HCT116 (cell line): ENCODE measurements at regions not wholly inside any gene's neighbourhood (a gene's known extent, or its start where the extent isn't known, plus 50 kb on each side); places are given as distances from the start of the nearest gene placed in this dataset.

ENCODE experiments used
- ATAC-seq: fragments of 200-7000 bp; cut with Tn5 transposase; 2 replicates; pipeline ENCODE4 v1.9.1; 2020; ENCODE audit warnings: mild to moderate bottlenecking, moderate library complexity
- BruUV-seq: library from RNA; stranded (reverse); fragments of 400-500 nt; replicated peaks from 2 replicates; lab custom pipeline; 2021; lab: Mats Ljungman, UMichigan
- CTCF ChIA-PET: fragments of 300-600 bp; sonication (Branson Sonifier 250); formaldehyde crosslinking; loops from one replicate; lab custom pipeline; 2021; ENCODE audit warnings: antibody characterized with exemption; lab: Charles Lee
- POLR2A ChIA-PET: fragments of 300-600, 350-600 bp; sonication (Branson Sonifier 250); formaldehyde crosslinking; loops from one replicate; lab custom pipeline; 2021; ENCODE audit warnings: antibody characterized with exemption; lab: Charles Lee
- RAD21 ChIA-PET, 2 experiments: fragments of 300-600 bp; sonication (Branson Sonifier 250); formaldehyde crosslinking; loops; one replicate each; lab custom pipeline; 2023; ENCODE audit warnings: low total read pairs in 2 of 2; ENCODE audit not compliant: uncharacterized antibody in 2 of 2, unreplicated experiment in 2 of 2, low non-redundant PET in 1 of 2; lab: Charles Lee
- DNase-seq: peaks from one replicate; pipeline ENCODE4 v3.0.0-alpha.2; 2010; ENCODE audit warnings: low read depth, low spot score
- H2AFZ ChIP-seq: fragments of 200-600 bp; shearing (Covaris generic), sonication (generic); 2 replicates; pipeline ENCODE4 v1.6.1; 2017; ENCODE audit warnings: low read depth, mixed run types, mixed read lengths, antibody characterized with exemption, low read length; ENCODE audit not compliant: poor library complexity, severe bottlenecking
- H3K27ac ChIP-seq: 2 replicates; pipeline ENCODE4 v1.5.1; 2012; ENCODE audit warnings: low read depth, low read length
- H3K27me3 ChIP-seq: fragments of 200-600 bp; sonication (generic); 2 replicates; pipeline ENCODE4 v1.6.1; 2016; ENCODE audit warnings: mixed run types, low read length, mixed read lengths; ENCODE audit not compliant: insufficient read depth
- H3K36me3 ChIP-seq, 2 experiments: fragments of 200-500 bp in 1 of 2; fragments of 200-600 bp in 1 of 2; sonication (Bioruptor generic) in 1 of 2; sonication (generic) in 1 of 2; 2 replicates each; pipeline versions ENCODE4 v1.5.1 to v1.6.1; 2014 to 2016; ENCODE audit warnings: low read length in 2 of 2, inconsistent platforms in 1 of 2, mixed read lengths in 1 of 2, mixed run types in 1 of 2; ENCODE audit not compliant: insufficient read depth in 2 of 2, control insufficient read depth in 1 of 2
- H3K4me1 ChIP-seq, 2 experiments: fragments of 200-600 bp in 1 of 2; sonication (generic) in 1 of 2; 2 replicates each; pipeline versions ENCODE4 v1.5.1 to v1.6.1; 2012 to 2017; ENCODE audit warnings: low read length in 2 of 2, inconsistent platforms in 1 of 2, mild to moderate bottlenecking in 1 of 2, mixed read lengths in 1 of 2, mixed run types in 1 of 2, moderate library complexity in 1 of 2; ENCODE audit not compliant: insufficient read depth in 2 of 2, control insufficient read depth in 1 of 2
- H3K4me2 ChIP-seq: fragments of 200-600 bp; sonication (generic); 2 replicates; pipeline ENCODE4 v1.6.1; 2017; ENCODE audit warnings: mixed run types, low read length, mixed read lengths
- H3K4me3 ChIP-seq, 2 experiments: fragments of 200-600 bp in 1 of 2; sonication (generic) in 1 of 2; replicated peaks in 1 of 2; 2 replicates each; pipeline ENCODE4 v1.5.1; 2011 to 2016; ENCODE audit warnings: low read length in 2 of 2, control low read depth in 1 of 2, low read depth in 1 of 2, mild to moderate bottlenecking in 1 of 2, mixed read lengths in 1 of 2, mixed run types in 1 of 2
- H3K79me2 ChIP-seq: fragments of 200-600 bp; sonication (generic); 2 replicates; pipeline ENCODE4 v1.6.1; 2017; ENCODE audit warnings: mild to moderate bottlenecking, mixed run types, low read length, moderate library complexity, mixed read lengths; ENCODE audit not compliant: insufficient read depth
- H3K9ac ChIP-seq: fragments of 200-600 bp; sonication (generic); 2 replicates; pipeline ENCODE4 v1.6.1; 2016; ENCODE audit warnings: low read length, mixed read lengths
- H3K9me2 ChIP-seq: fragments of 200-600 bp; sonication (generic), shearing (Covaris generic); 2 replicates; pipeline ENCODE4 v1.6.1; 2017; ENCODE audit warnings: mixed run types, mild to moderate bottlenecking, moderate library complexity; ENCODE audit not compliant: insufficient read depth
- H3K9me3 ChIP-seq, 2 experiments: fragments of 200-500 bp in 1 of 2; fragments of 200-600 bp in 1 of 2; sonication (Bioruptor generic) in 1 of 2; sonication (generic) in 1 of 2; 2 replicates each; pipeline ENCODE4 v1.6.1; 2014 to 2017; ENCODE audit warnings: low read length in 2 of 2, mixed read lengths in 2 of 2, inconsistent platforms in 1 of 2, low read depth in 1 of 2, mild to moderate bottlenecking in 1 of 2, mixed run types in 1 of 2, moderate library complexity in 1 of 2; ENCODE audit not compliant: control insufficient read depth in 1 of 2, insufficient read depth in 1 of 2
- H4K20me1 ChIP-seq: fragments of 200-600 bp; sonication (generic), shearing (Covaris generic); 2 replicates; pipeline ENCODE4 v1.6.1; 2017; ENCODE audit warnings: mixed run types, mild to moderate bottlenecking, moderate library complexity; ENCODE audit not compliant: insufficient read depth
- ATF3 ChIP-seq: IDR thresholded peaks from 2 replicates; pipeline ENCODE4 v1.6.1; 2012
- CBX3 ChIP-seq: IDR thresholded peaks from 2 replicates; pipeline ENCODE4 v1.6.1; 2012; ENCODE audit warnings: low read depth
- CEBPB ChIP-seq: IDR thresholded peaks from 2 replicates; pipeline ENCODE4 v1.6.1; 2012; ENCODE audit warnings: low read depth
- EGR1 ChIP-seq: IDR thresholded peaks from 2 replicates; pipeline ENCODE4 v1.6.1; 2012; ENCODE audit warnings: low read depth
- EZH2 ChIP-seq: fragments of 200-600 bp; sonication (generic); IDR thresholded peaks from 2 replicates; pipeline ENCODE4 v1.6.1; 2017; ENCODE audit warnings: antibody characterized with exemption, mixed run types
- EZH2phosphoT487 ChIP-seq: fragments of 200-600 bp; IDR thresholded peaks from 2 replicates; pipeline ENCODE4 v1.6.1; 2018; ENCODE audit warnings: antibody characterized with exemption, borderline replicate concordance
- POLR2A ChIP-seq: IDR thresholded peaks from 2 replicates; pipeline ENCODE4 v1.7.0; 2011; ENCODE audit warnings: borderline replicate concordance; ENCODE audit not compliant: insufficient read depth, insufficient read length; ENCODE audit errors: extremely low read depth
- POLR2AphosphoS5 ChIP-seq: IDR thresholded peaks from 2 replicates; pipeline ENCODE4 v1.6.1; 2011; ENCODE audit warnings: mild to moderate bottlenecking, low read depth, low read length, moderate library complexity
- RAD21 ChIP-seq: IDR thresholded peaks from 2 replicates; pipeline ENCODE4 v1.6.1; 2012; ENCODE audit warnings: low read depth, mild to moderate bottlenecking
- REST ChIP-seq: IDR thresholded peaks from 2 replicates; pipeline ENCODE4 v1.6.1; 2012; ENCODE audit warnings: low read depth
- SIN3A ChIP-seq: IDR thresholded peaks from 2 replicates; pipeline ENCODE4 v1.6.1; 2012; ENCODE audit warnings: low read depth
- SP1 ChIP-seq: IDR thresholded peaks from 2 replicates; pipeline ENCODE4 v1.6.1; 2012; ENCODE audit warnings: low read depth
- SRF ChIP-seq: IDR thresholded peaks from 2 replicates; pipeline ENCODE4 v1.6.1; 2012; ENCODE audit warnings: low read depth
- YY1 ChIP-seq: IDR thresholded peaks from 2 replicates; pipeline ENCODE4 v1.6.1; 2011; ENCODE audit warnings: low read length, low read depth, moderate library complexity, mild to moderate bottlenecking; ENCODE audit not compliant: insufficient replicate concordance; ENCODE audit errors: extremely low read depth
- ZBTB33 ChIP-seq: IDR thresholded peaks from 2 replicates; pipeline ENCODE4 v1.6.1; 2011; ENCODE audit warnings: mild to moderate bottlenecking, low read length, moderate library complexity; ENCODE audit not compliant: insufficient replicate concordance; ENCODE audit errors: extremely low read depth
- ZFX ChIP-seq: fragments of 450-650 bp; IDR thresholded peaks from 2 replicates; pipeline ENCODE4 v1.6.1; 2017
- ZNF274 ChIP-seq: fragments of 200-500 bp; sonication (Bioruptor generic); IDR thresholded peaks from 2 replicates; pipeline ENCODE4 v1.6.1; 2014; ENCODE audit warnings: mild to moderate bottlenecking, low read depth, low read length, inconsistent platforms
- intact Hi-C: fragments of 100-400 bp; cut with micrococcal nuclease; formaldehyde crosslinking; loops from 2 replicates; pipeline ENCODE4 v1.10.0; 2022

- no peak for DNase-seq
- Histone ChIP-seq H3K36me3 (no peaks in the 10 kb centered on the region), H4K20me1 (no peaks in the 10 kb centered on the region), H3K27ac (no peak overlapping the region), H3K79me2 (no peaks in the 10 kb centered on the region), H3K4me1 (no peaks in the 10 kb centered on the region), H3K4me2 (no peak overlapping the region), H3K9ac (no peak overlapping the region), H2AFZ (no peak overlapping the region), H3K4me3 (no peak overlapping the region), H3K9me3 (no peaks in the 10 kb centered on the region), H3K27me3 (no peaks in the 10 kb centered on the region), H3K9me2 (no peaks in the 10 kb centered on the region)
- no peak for ATAC-seq
- POLR2A ChIA-PET, result no interaction called here
- intact Hi-C loops, result no loop called here
- CTCF ChIA-PET, result no interaction called here
- TF ChIP-seq ZFX (no peak), EGR1 (no peak), POLR2A (no peak), CBX3 (no peak), ZNF274 (no peak), EZH2phosphoT487 (no peak), SIN3A (no peak), ATF3 (no peak), EZH2 (no peak), RAD21 (no peak), SRF (no peak), YY1 (no peak), ZBTB33 (no peak), REST (no peak), SP1 (no peak), CEBPB (no peak), POLR2AphosphoS5 (no peak)
- BruUV-seq, result no TSS peak
- RAD21 ChIA-PET, result no interaction called here
Observed at GRCh38 chr4:163967710-163968109, 473.2 kb downstream of the TMA16 start.
